Tibial nerve (tissue), 4 donors: ENCODE measurements at regions not wholly inside any gene's neighbourhood (a gene's known extent, or its start where the extent isn't known, plus 50 kb on each side); places are given as distances from the start of the nearest gene placed in this dataset.

Source experiments
- DNase-seq, 2 donors: peaks; one replicate each; pipeline ENCODE4 v3.0.0-alpha.2; 2019; ENCODE audit warnings: low spot score in 2 of 2
- H3K27ac ChIP-seq, 4 donors: fragments of 200-600 bp; sonication (generic) in 3 of 4; one replicate each; pipeline ENCODE4 v1.5.1; 2017 to 2019; ENCODE audit warnings: mild to moderate bottlenecking in 1 of 4
- H3K27me3 ChIP-seq, 2 donors: fragments of 200-600 bp; sonication (generic) in 1 of 2; one replicate each; pipeline versions ENCODE4 v1.5.1 to v1.6.0; 2017 to 2019
- H3K36me3 ChIP-seq, 3 donors: fragments of 200-600 bp; sonication (generic); one replicate each; pipeline ENCODE4 v1.5.1; 2018 to 2019
- H3K4me1 ChIP-seq, 4 donors: fragments of 200-600 bp; sonication (generic) in 3 of 4; one replicate each; pipeline ENCODE4 v1.5.1; 2017 to 2019
- H3K4me3 ChIP-seq, 4 donors: fragments of 200-600 bp; sonication (generic) in 3 of 4; one replicate each; pipeline ENCODE4 v1.5.1; 2017 to 2019; ENCODE audit warnings: mild to moderate bottlenecking in 1 of 4, moderate library complexity in 1 of 4
- H3K9me3 ChIP-seq, 4 donors: fragments of 200-600 bp; sonication (generic) in 3 of 4; one replicate each; pipeline ENCODE4 v1.5.1; 2017 to 2019
- CTCF ChIP-seq, 5 experiments: fragments of 200-600 bp in 3 of 5; fragments of 450-650 bp in 2 of 5; sonication (generic) in 3 of 5; IDR thresholded peaks; one replicate each; pipeline ENCODE4 v1.5.1; 2016 to 2019; ENCODE audit warnings: antibody characterized with exemption in 5 of 5, mild to moderate bottlenecking in 3 of 5, moderate library complexity in 2 of 5
- EP300 ChIP-seq, 2 donors: sonication (generic); formaldehyde crosslinking; IDR thresholded peaks; one replicate each; pipeline ENCODE4 v1.6.1; 2017; ENCODE audit warnings: antibody characterized with exemption in 2 of 2, mild to moderate bottlenecking in 1 of 2
- POLR2A ChIP-seq, 2 donors: fragments of 450-650 bp; IDR thresholded peaks; one replicate each; pipeline ENCODE4 v1.6.1; 2017; ENCODE audit warnings: antibody characterized with exemption in 2 of 2, mild to moderate bottlenecking in 2 of 2, moderate library complexity in 2 of 2
- WGBS, 2 donors: methylation state at CpG; one replicate each; pipeline ENCODE4 v1.1.5; 2018; 5-methylcytosine and 5-hydroxymethylcytosine counted together

GRCh38 chrX:11836284-11836683, 78.2 kb downstream of the MSL3 start:
- no peak for DNase-seq
- no peaks in the 10 kb centered on the region for H3K9me3 ChIP-seq
- no peak overlapping the region for H3K27ac ChIP-seq
- no peak for TF ChIP-seq EP300 (IDR thresholded peaks at IDR 0.05)
- TF ChIP-seq CTCF (IDR thresholded peaks at IDR 0.05), result no peak
- TF ChIP-seq POLR2A (IDR thresholded peaks at IDR 0.05), result no peak
- no peaks in the 10 kb centered on the region for H3K27me3 ChIP-seq
- no peaks in the 10 kb centered on the region for H3K4me1 ChIP-seq
- H3K36me3 ChIP-seq, result no peaks in the 10 kb centered on the region
- H3K4me3 ChIP-seq, result no peak overlapping the region

GRCh38 chrX:11837437-11837836, 79.4 kb downstream of the MSL3 start:
- no peak for DNase-seq
- H3K9me3 ChIP-seq, result no peaks in the 10 kb centered on the region
- H3K36me3 ChIP-seq, result no peaks in the 10 kb centered on the region
- TF ChIP-seq POLR2A (IDR thresholded peaks at IDR 0.05) (no peak), CTCF (IDR thresholded peaks at IDR 0.05) (no peak), EP300 (IDR thresholded peaks at IDR 0.05) (no peak)
- 45 to 64% methylated on average over 3 of the region's 3 CpGs for WGBS, 2 donors
- H3K4me1 ChIP-seq, result no peaks in the 10 kb centered on the region
- no peaks in the 10 kb centered on the region for H3K27me3 ChIP-seq
- H3K4me3 ChIP-seq, result no peak overlapping the region
- no peak overlapping the region for H3K27ac ChIP-seq

GRCh38 chrX:11864171-11864570, 106.1 kb downstream of the MSL3 start:
- Histone ChIP-seq H3K9me3 (no peaks in the 10 kb centered on the region), H3K27ac (no peak overlapping the region), H3K4me3 (no peak overlapping the region), H3K27me3 (peaks cover 0 to 2% of the 10 kb centered on the region in 2 donors), H3K4me1 (no peaks in the 10 kb centered on the region), H3K36me3 (no peaks in the 10 kb centered on the region)
- DNase-seq, result no peak
- 67 to 75% methylated on average over 2 of the region's 2 CpGs for WGBS, 2 donors
- TF ChIP-seq CTCF (IDR thresholded peaks at IDR 0.05) (no peak), EP300 (IDR thresholded peaks at IDR 0.05) (no peak), POLR2A (IDR thresholded peaks at IDR 0.05) (no peak)

- TF ChIP-seq POLR2A (IDR thresholded peaks at IDR 0.05) (no peak), EP300 (IDR thresholded peaks at IDR 0.05) (no peak), CTCF (IDR thresholded peaks at IDR 0.05) (no peak)
- H3K9me3 ChIP-seq, result no peaks in the 10 kb centered on the region
- WGBS, 2 donors, result 59 to 63% methylated on average over 4 to 7 of the region's 7 CpGs
- no peaks in the 10 kb centered on the region for H3K4me1 ChIP-seq
- H3K4me3 ChIP-seq, result no peak overlapping the region
- no peaks in the 10 kb centered on the region for H3K36me3 ChIP-seq
- DNase-seq, result no peak
- H3K27ac ChIP-seq, result no peak overlapping the region
- H3K27me3 ChIP-seq, result no peaks in the 10 kb centered on the region
These were observed 109.7 kb downstream of the MSL3 start for GRCh38 chrX:11867610-11868345.

GRCh38 chrX:11870789-11871188, 112.8 kb downstream of the MSL3 start:
- H3K27me3 ChIP-seq, result no peaks in the 10 kb centered on the region
- no peak for TF ChIP-seq EP300 (IDR thresholded peaks at IDR 0.05)
- TF ChIP-seq POLR2A (IDR thresholded peaks at IDR 0.05), result no peak
- no peak for TF ChIP-seq CTCF (IDR thresholded peaks at IDR 0.05)
- no peaks in the 10 kb centered on the region for H3K9me3 ChIP-seq
- no peaks in the 10 kb centered on the region for H3K36me3 ChIP-seq
- no peak for DNase-seq
- no peak overlapping the region for H3K27ac ChIP-seq
- no peak overlapping the region for H3K4me3 ChIP-seq
- WGBS, 2 donors, result 69 to 100% methylated on average over 2 of the region's 2 CpGs
- no peaks in the 10 kb centered on the region for H3K4me1 ChIP-seq
